ENCODE measurements at regions not wholly inside any gene's neighbourhood (a gene's known extent, or its start where the extent isn't known, plus 50 kb on each side); places are given as distances from the start of the nearest gene placed in this dataset.

- Histone ChIP-seq H3K9ac (ENCODE audit: insufficient read length, low read depth) (no peak overlapping the region), H3K4me1 (ENCODE audit: insufficient read depth, insufficient read length) (peaks cover 3% of the 10 kb centered on the region), H3K27me3 (ENCODE audit: insufficient read depth, insufficient read length) (no peaks in the 10 kb centered on the region), H3K4me3 (ENCODE audit: insufficient read length, low read depth) (no peak overlapping the region), H3K9me3 (ENCODE audit: insufficient read depth, low read length) (peaks cover 28% of the 10 kb centered on the region; the same call in 1 of the 2 replicates), H3K36me3 (ENCODE audit: insufficient read depth, insufficient read length, low read length) (no peaks in the 10 kb centered on the region)
- no peak for DNase-seq (ENCODE audit: low read depth, low spot score)
- no peak for TF ChIP-seq SUZ12 (IDR thresholded peaks at IDR 0.05; ENCODE audit: extremely low read depth, insufficient read depth, insufficient read length)
- no peak for TF ChIP-seq ZNF274 (IDR thresholded peaks at IDR 0.05; ENCODE audit: low read depth, low read length)
- TF ChIP-seq YY1 (IDR thresholded peaks at IDR 0.05; ENCODE audit: insufficient read depth, insufficient read length): no peak
These were observed 813.5 kb downstream of the MCTP2 start for GRCh38 chr15:95044745-95045417.

- H3K9ac ChIP-seq (ENCODE audit: insufficient read length, low read depth): no peak overlapping the region
- no peaks in the 10 kb centered on the region for H3K4me1 ChIP-seq (ENCODE audit: insufficient read depth, insufficient read length)
- no peak for DNase-seq (ENCODE audit: low read depth, low spot score)
- H3K9me3 ChIP-seq (ENCODE audit: insufficient read depth, low read length): peaks cover 27% of the 10 kb centered on the region; the same call in 1 of the 2 replicates
- H3K4me3 ChIP-seq (ENCODE audit: insufficient read length, low read depth): no peak overlapping the region
- no peaks in the 10 kb centered on the region for H3K36me3 ChIP-seq (ENCODE audit: insufficient read depth, insufficient read length, low read length)
- no peaks in the 10 kb centered on the region for H3K27me3 ChIP-seq (ENCODE audit: insufficient read depth, insufficient read length)
- TF ChIP-seq ZNF274 (IDR thresholded peaks at IDR 0.05; ENCODE audit: low read depth, low read length): no peak
- no peak for TF ChIP-seq SUZ12 (IDR thresholded peaks at IDR 0.05; ENCODE audit: extremely low read depth, insufficient read depth, insufficient read length)
- no peak for TF ChIP-seq YY1 (IDR thresholded peaks at IDR 0.05; ENCODE audit: insufficient read depth, insufficient read length)
These were observed 820.5 kb downstream of the MCTP2 start for GRCh38 chr15:95051861-95052260.

- Histone ChIP-seq H3K4me3 (ENCODE audit: insufficient read length, low read depth) (no peak overlapping the region), H3K4me1 (ENCODE audit: insufficient read depth, insufficient read length) (peaks cover 2% of the 10 kb centered on the region), H3K36me3 (ENCODE audit: insufficient read depth, insufficient read length, low read length) (no peaks in the 10 kb centered on the region), H3K9me3 (ENCODE audit: insufficient read depth, low read length) (peaks cover 6% of the 10 kb centered on the region; the same call in 1 of the 2 replicates), H3K27me3 (ENCODE audit: insufficient read depth, insufficient read length) (no peaks in the 10 kb centered on the region), H3K9ac (ENCODE audit: insufficient read length, low read depth) (no peak overlapping the region)
- no peak for DNase-seq (ENCODE audit: low read depth, low spot score)
- TF ChIP-seq SUZ12 (IDR thresholded peaks at IDR 0.05; ENCODE audit: extremely low read depth, insufficient read depth, insufficient read length) (no peak), ZNF274 (IDR thresholded peaks at IDR 0.05; ENCODE audit: low read depth, low read length) (no peak), YY1 (IDR thresholded peaks at IDR 0.05; ENCODE audit: insufficient read depth, insufficient read length) (no peak)
These were observed 828.1 kb downstream of the MCTP2 start for GRCh38 chr15:95059346-95059905.

- no peak overlapping the region for H3K4me3 ChIP-seq (ENCODE audit: insufficient read length, low read depth)
- peaks cover 12% of the 10 kb centered on the region for H3K9me3 ChIP-seq (ENCODE audit: insufficient read depth, low read length)
- H3K36me3 ChIP-seq (ENCODE audit: insufficient read depth, insufficient read length, low read length): no peaks in the 10 kb centered on the region
- H3K27me3 ChIP-seq (ENCODE audit: insufficient read depth, insufficient read length): no peaks in the 10 kb centered on the region
- TF ChIP-seq ZNF274 (IDR thresholded peaks at IDR 0.05; ENCODE audit: low read depth, low read length): no peak
- no peaks in the 10 kb centered on the region for H3K4me1 ChIP-seq (ENCODE audit: insufficient read depth, insufficient read length)
- no peak for DNase-seq (ENCODE audit: low read depth, low spot score)
- H3K9ac ChIP-seq (ENCODE audit: insufficient read length, low read depth): no peak overlapping the region
These were observed 837.5 kb downstream of the MCTP2 start for GRCh38 chr15:95068701-95069521.

- Histone ChIP-seq H3K27me3 (ENCODE audit: insufficient read depth, insufficient read length) (no peaks in the 10 kb centered on the region), H3K36me3 (ENCODE audit: insufficient read depth, insufficient read length, low read length) (no peaks in the 10 kb centered on the region), H3K4me1 (ENCODE audit: insufficient read depth, insufficient read length) (no peaks in the 10 kb centered on the region), H3K4me3 (ENCODE audit: insufficient read length, low read depth) (no peak overlapping the region), H3K9me3 (ENCODE audit: insufficient read depth, low read length) (no peaks in the 10 kb centered on the region), H3K9ac (ENCODE audit: insufficient read length, low read depth) (no peak overlapping the region)
- TF ChIP-seq ZNF274 (IDR thresholded peaks at IDR 0.05; ENCODE audit: low read depth, low read length): no peak
- no peak for TF ChIP-seq SUZ12 (IDR thresholded peaks at IDR 0.05; ENCODE audit: extremely low read depth, insufficient read depth, insufficient read length)
- TF ChIP-seq YY1 (IDR thresholded peaks at IDR 0.05; ENCODE audit: insufficient read depth, insufficient read length): no peak
- no peak for DNase-seq (ENCODE audit: low read depth, low spot score)
These were observed 844.7 kb downstream of the MCTP2 start for GRCh38 chr15:95075792-95076677.

- TF ChIP-seq SUZ12 (IDR thresholded peaks at IDR 0.05; ENCODE audit: extremely low read depth, insufficient read depth, insufficient read length): no peak
- no peak for TF ChIP-seq YY1 (IDR thresholded peaks at IDR 0.05; ENCODE audit: insufficient read depth, insufficient read length)
- no peak for TF ChIP-seq ZNF274 (IDR thresholded peaks at IDR 0.05; ENCODE audit: low read depth, low read length)
- no peaks in the 10 kb centered on the region for H3K9me3 ChIP-seq (ENCODE audit: insufficient read depth, low read length)
- no peaks in the 10 kb centered on the region for H3K4me1 ChIP-seq (ENCODE audit: insufficient read depth, insufficient read length)
- H3K4me3 ChIP-seq (ENCODE audit: insufficient read length, low read depth): no peak overlapping the region
- H3K9ac ChIP-seq (ENCODE audit: insufficient read length, low read depth): no peak overlapping the region
- no peak for DNase-seq (ENCODE audit: low read depth, low spot score)
- H3K27me3 ChIP-seq (ENCODE audit: insufficient read depth, insufficient read length): no peaks in the 10 kb centered on the region
- no peaks in the 10 kb centered on the region for H3K36me3 ChIP-seq (ENCODE audit: insufficient read depth, insufficient read length, low read length)
These were observed 845.3 kb downstream of the MCTP2 start for GRCh38 chr15:95076678-95076990.
